ENCODE measurements at regions not wholly inside any gene's neighbourhood (a gene's known extent, or its start where the extent isn't known, plus 50 kb on each side); places are given as distances from the start of the nearest gene placed in this dataset.

DNA sequence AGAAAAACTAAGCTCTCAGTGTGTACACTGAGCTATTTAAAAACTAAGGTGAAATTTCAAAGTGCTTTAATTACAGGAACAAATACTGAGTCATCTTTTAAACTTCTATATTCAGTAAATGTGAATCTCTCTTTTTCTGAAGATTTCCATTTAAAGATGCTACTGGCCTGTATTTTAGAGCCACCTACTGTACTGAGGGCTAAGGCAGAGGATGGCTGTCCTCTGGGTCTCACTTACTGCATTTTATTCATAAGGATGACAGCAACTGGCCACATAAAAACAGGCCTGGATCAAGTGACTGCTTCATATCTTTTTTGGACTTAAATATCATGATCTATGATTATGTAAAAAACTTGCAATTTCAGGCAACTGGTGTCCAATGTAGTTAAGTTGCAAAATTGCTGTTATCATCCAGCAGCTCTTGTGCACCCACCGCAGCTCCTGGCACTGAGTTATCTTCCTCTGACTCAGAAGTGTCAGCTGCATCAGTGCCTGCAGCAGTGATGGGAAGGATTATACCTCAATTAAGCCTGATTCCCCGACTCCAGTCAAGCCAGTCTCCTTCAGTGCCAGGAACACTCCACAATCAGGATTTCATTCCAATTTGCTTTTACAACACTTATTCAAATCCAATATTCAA, 1073.7 kb downstream of the PDHA2 start:
- H3K27me3 ChIP-seq (ENCODE audit: insufficient read depth, poor library complexity, severe bottlenecking), result no peaks in the 10 kb centered on the region
- no peak overlapping the region for H3K4me3 ChIP-seq (replicated peaks; ENCODE audit: insufficient read depth, low read length)
- DNase-seq (ENCODE audit: low read depth in 1 of 2, low spot score in 1 of 2), result no peak
- TF ChIP-seq, protein P1, sequence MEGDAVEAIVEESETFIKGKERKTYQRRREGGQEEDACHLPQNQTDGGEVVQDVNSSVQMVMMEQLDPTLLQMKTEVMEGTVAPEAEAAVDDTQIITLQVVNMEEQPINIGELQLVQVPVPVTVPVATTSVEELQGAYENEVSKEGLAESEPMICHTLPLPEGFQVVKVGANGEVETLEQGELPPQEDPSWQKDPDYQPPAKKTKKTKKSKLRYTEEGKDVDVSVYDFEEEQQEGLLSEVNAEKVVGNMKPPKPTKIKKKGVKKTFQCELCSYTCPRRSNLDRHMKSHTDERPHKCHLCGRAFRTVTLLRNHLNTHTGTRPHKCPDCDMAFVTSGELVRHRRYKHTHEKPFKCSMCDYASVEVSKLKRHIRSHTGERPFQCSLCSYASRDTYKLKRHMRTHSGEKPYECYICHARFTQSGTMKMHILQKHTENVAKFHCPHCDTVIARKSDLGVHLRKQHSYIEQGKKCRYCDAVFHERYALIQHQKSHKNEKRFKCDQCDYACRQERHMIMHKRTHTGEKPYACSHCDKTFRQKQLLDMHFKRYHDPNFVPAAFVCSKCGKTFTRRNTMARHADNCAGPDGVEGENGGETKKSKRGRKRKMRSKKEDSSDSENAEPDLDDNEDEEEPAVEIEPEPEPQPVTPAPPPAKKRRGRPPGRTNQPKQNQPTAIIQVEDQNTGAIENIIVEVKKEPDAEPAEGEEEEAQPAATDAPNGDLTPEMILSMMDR (IDR thresholded peaks at IDR 0.05; ENCODE audit: insufficient read depth, low read length), result no peak
- no peak for TF ChIP-seq REST (IDR thresholded peaks at IDR 0.05; ENCODE audit: insufficient replicate concordance, low read depth)
- TF ChIP-seq POLR2AphosphoS5 (IDR thresholded peaks at IDR 0.05; ENCODE audit: low read depth), result no peak
- no peak for TF ChIP-seq GABPA (IDR thresholded peaks at IDR 0.05; ENCODE audit: low read depth)
- no peak for TF ChIP-seq SPI1 (IDR thresholded peaks at IDR 0.05; ENCODE audit: borderline replicate concordance, low read depth)
- H3K27ac ChIP-seq (replicated peaks), result no peak overlapping the region

- Histone ChIP-seq H3K4me3 (replicated peaks; ENCODE audit: insufficient read depth, low read length) (no peak overlapping the region), H3K27ac (replicated peaks) (no peak overlapping the region), H3K27me3 (ENCODE audit: insufficient read depth, poor library complexity, severe bottlenecking) (no peaks in the 10 kb centered on the region)
- DNase-seq (ENCODE audit: low read depth in 1 of 2, low spot score in 1 of 2), result no peak
- no peak for TF ChIP-seq SPI1 (IDR thresholded peaks at IDR 0.05; ENCODE audit: borderline replicate concordance, low read depth)
- TF ChIP-seq, protein P1 (IDR thresholded peaks at IDR 0.05; ENCODE audit: insufficient read depth, low read length), result no peak
- TF ChIP-seq REST (IDR thresholded peaks at IDR 0.05; ENCODE audit: insufficient replicate concordance, low read depth), result no peak
- no peak for TF ChIP-seq GABPA (IDR thresholded peaks at IDR 0.05; ENCODE audit: low read depth)
- no peak for TF ChIP-seq POLR2AphosphoS5 (IDR thresholded peaks at IDR 0.05; ENCODE audit: low read depth)
These were observed 1076.8 kb downstream of the PDHA2 start for GRCh38 chr4:96916711-96917110.

- Histone ChIP-seq H3K27me3 (ENCODE audit: insufficient read depth, poor library complexity, severe bottlenecking) (no peaks in the 10 kb centered on the region), H3K27ac (replicated peaks) (no peak overlapping the region), H3K4me3 (replicated peaks; ENCODE audit: insufficient read depth, low read length) (no peak overlapping the region)
- DNase-seq (ENCODE audit: low read depth in 1 of 2, low spot score in 1 of 2), result no peak
- TF ChIP-seq REST (IDR thresholded peaks at IDR 0.05; ENCODE audit: insufficient replicate concordance, low read depth) (no peak), GABPA (IDR thresholded peaks at IDR 0.05; ENCODE audit: low read depth) (no peak), POLR2AphosphoS5 (IDR thresholded peaks at IDR 0.05; ENCODE audit: low read depth) (no peak), SPI1 (IDR thresholded peaks at IDR 0.05; ENCODE audit: borderline replicate concordance, low read depth) (no peak)
- TF ChIP-seq, protein P1 (IDR thresholded peaks at IDR 0.05; ENCODE audit: insufficient read depth, low read length), result no peak
These were observed 1097.0 kb downstream of the PDHA2 start for GRCh38 chr4:96936886-96937285.

Measured in HL-60 (cell line).